Right ventricle myocardium inferior (tissue), 1 donor: ENCODE measurements at regions not wholly inside any gene's neighbourhood (a gene's known extent, or its start where the extent isn't known, plus 50 kb on each side); places are given as distances from the start of the nearest gene placed in this dataset.

ENCODE experiments used
- ATAC-seq: fragments of 200-7000 bp; cut with Tn5 transposase; one replicate; pipeline ENCODE4 v1.9.1; 2020; ENCODE audit warnings: mild to moderate bottlenecking, moderate library complexity
- DNase-seq: peaks from one replicate; pipeline ENCODE4 v3.0.0; 2021; ENCODE audit errors: missing footprints
- intact Hi-C: fragments of 100-400 bp; cut with DNase I; formaldehyde crosslinking; loops from one replicate; pipeline ENCODE4 v1.11.0; 2022
- donor health status: DM: no; HTN: yes; CAD: no; lungs with severe emphysema.

DNA sequence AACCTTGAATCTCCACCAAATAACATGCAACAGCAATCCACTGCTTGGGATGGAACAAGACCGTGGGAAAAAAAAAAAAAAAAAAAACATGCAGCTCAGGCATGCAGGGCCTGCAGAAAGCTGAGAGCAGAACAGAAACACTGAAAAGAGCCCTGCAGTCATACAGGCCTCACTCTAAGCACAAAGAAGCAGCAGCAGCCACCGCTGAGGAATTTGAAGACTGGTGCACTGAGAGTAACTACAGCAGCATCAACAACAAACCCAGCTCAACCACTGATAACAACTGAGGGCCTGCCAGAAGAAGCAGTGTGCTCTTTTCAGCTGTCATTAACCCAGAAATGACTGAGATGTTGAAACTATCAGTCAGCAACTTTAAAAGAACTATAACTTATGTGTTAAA is 354.7 kb upstream of the TMTC1 start:
- intact Hi-C loops: no loop called here
- DNase-seq: no peak

DNA sequence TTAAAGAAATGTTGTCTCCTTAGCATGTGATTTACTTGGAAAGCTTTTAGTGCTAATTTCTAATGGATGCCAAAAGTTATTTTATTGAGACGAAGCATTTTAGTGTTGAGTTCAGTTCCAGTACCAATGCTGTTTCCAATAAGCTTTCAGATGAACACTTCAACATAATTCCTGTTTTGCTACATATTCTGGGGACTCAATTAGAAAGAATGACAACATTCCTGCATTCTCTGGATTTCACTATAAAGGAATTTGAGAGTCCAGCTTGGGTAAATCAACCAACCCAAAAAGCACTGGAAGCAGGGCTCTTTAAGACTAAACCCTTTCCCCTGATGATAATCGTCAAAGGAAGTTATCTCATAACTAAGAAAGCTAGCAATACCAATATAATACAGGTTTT is 353.0 kb upstream of the TMTC1 start:
- DNase-seq: no peak
- no peak for ATAC-seq
- intact Hi-C loops: no loop called here

More for the DNA sequence above, 354.7 kb upstream of the TMTC1 start:
- no peak for ATAC-seq

DNA sequence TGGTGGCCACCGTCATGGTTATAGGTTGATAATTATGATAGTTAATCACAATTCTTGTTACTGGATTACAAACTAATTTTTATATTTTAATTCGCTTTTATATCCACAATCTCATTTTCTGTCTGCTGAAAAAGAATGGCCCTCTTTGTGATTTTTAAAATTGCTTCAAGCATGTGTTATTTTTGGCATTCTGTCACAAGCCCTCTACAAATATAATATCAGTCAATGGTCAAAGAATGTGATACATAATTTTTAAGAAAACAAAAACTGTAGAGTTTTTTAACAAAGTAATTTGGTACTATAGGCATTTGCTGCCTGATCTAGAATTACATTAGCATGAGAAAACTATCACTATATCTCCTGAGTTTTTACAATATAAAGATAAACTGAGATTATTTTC is 352.0 kb upstream of the TMTC1 start:
- intact Hi-C loops: no loop called here
- no peak for DNase-seq
- no peak for ATAC-seq

DNA sequence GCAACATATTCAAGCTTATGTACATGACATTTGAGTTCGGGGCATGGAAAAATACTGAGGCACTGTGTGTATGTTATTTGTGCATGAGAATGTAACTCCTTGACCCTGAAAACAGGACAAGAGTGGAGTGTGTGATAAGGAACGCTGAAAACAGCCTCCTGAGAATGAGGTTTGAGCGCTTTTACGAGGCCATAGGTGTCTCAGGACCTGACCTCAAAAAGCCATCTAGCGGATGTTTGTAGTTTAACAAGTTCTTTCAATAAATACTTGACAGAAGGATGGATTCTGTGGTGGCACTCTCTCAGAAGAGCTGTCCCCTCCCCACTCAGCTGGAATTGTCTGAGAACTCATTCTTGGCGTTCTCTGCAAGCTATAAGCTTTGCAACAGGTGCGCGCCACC is 350.5 kb upstream of the TMTC1 start:
- no peak for ATAC-seq
- intact Hi-C loops: no loop called here
- no peak for DNase-seq

GRCh38 chr12:30126944-30127343 is 343.2 kb upstream of the TMTC1 start:
- ATAC-seq: no peak
- intact Hi-C loops: no loop called here
- no peak for DNase-seq

DNA sequence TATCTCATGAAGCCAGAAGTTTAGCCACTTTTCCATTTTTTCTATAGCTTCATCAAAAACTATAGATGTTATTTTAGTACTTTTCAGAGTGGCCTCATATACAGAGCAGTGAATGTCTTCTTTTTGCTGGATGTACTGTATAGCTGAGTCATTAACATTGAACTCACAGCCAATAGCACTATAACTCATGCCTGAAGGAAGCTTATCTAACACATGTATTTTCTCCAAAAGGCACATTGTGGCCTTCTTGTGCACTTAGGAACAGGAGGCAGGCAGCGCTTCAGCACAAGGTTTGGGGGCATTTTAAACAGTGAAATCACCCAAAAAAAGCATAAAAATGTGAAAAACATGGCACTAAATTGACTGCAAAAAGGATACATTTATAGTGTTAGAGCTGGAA is 336.8 kb upstream of the TMTC1 start:
- DNase-seq: no peak
- ATAC-seq: no peak
- intact Hi-C loops: no loop called here

DNA sequence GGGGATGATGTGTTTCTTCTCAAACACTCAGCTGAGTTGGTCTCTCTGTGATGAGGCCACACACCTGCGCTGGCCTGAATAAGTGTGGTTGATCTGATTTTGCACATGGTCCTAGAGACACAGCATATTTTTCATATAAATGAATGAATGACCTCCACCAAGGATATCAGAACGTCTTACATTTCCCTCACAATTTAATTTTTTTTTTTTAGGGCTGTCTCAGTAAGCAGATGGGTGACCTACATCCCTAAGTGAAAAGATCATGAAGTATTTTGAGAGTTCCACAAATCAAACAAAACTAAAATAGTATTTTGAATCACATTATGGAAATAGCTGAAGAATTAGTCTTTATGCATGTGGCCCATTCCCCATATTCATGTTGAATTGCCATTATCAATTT is 333.7 kb upstream of the TMTC1 start:
- intact Hi-C loops: no loop called here
- ATAC-seq (no peak), DNase-seq (no peak)

- intact Hi-C loops: no loop called here
- ATAC-seq (no peak), DNase-seq (no peak)
Observed at GRCh38 chr12:30111719-30112118, 328.0 kb upstream of the TMTC1 start.

- ATAC-seq (no peak), DNase-seq (no peak)
- intact Hi-C loops: no loop called here
Observed at GRCh38 chr12:30110958-30111586, 327.3 kb upstream of the TMTC1 start.

- DNase-seq: no peak
- intact Hi-C loops: no loop called here
- no peak for ATAC-seq
Observed at GRCh38 chr12:30110498-30110897, 326.8 kb upstream of the TMTC1 start.

GRCh38 chr12:30108666-30109065 is 324.9 kb upstream of the TMTC1 start:
- ATAC-seq (no peak), DNase-seq (no peak)
- intact Hi-C loops: no loop called here

DNA sequence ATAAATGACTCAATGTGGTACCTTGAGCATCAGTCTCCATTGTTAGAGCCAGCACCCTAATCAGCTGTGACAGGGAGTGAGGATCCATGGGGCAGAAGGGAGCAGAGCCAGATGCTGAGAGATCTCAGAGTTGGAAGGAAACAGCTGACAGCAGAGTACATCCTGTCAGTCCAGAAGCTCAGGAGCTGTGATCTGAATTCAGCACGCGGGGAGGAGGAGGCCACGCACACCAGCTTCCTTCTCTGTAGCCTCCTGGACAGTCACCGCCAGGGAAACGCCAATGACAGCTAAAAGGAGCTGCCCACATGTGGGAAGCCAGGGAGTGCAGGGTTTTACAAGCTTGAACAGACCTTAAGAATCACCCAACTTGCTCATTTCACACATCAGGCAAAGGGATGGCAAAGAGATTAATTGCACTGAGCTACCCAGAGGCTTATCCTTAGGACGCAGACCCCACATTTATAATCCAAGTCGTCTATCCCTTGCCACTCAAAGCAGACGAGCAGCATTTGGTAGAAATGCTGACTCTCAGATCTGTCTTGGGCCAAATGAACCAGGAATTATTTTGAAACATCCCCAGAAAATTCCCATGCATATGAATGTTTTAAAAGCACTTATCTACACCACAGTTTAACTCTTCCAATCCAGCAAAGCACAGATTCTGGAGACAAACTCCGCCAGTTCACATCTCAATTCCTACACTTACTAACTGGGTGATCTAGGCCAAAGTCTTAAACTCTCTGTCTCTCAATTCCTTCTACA is 322.6 kb upstream of the TMTC1 start:
- no peak for ATAC-seq
- intact Hi-C loops: no loop called here
- DNase-seq: no peak

- DNase-seq: no peak
- intact Hi-C loops: no loop called here
- no peak for ATAC-seq
Observed at GRCh38 chr12:30105505-30105904, 321.8 kb upstream of the TMTC1 start.

DNA sequence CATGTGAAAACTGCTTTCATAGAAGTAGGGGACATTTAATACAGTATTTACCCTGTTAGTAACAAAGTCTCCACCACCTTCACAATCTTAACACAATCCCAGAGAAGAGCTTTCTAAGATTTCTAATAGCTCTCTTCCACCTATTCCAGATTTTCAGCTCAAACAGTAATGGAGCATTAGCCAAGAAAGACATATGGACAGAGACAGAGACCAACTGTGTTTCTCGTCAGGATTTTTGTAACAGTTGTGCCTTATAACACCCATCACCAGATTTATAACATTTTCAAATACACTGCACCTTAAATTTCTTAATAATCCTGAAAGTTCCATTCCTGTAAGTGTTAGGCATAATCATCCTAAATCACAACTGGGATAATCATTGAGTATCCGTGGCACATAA is 321.2 kb upstream of the TMTC1 start:
- DNase-seq (no peak), ATAC-seq (no peak)
- intact Hi-C loops: no loop called here

DNA sequence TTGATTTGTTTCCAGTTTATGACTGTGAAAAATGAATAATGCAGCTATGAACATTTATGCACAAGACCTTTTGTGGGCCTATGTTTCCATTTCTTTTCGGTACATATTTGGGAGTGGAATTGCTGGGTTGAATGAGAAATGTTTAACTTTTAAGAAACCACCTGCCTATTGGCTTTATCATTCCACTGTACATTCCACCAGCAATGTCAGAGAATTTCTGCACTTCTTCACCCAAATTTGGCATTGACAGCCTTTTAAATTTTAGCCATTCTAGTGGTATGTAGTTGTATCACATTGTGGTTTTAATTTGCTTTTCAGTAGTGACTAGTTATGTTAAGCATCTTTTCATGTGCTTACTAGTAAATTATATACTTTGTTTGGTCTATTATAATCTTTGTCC is 317.0 kb upstream of the TMTC1 start:
- ATAC-seq (no peak), DNase-seq (no peak)
- intact Hi-C loops: no loop called here

DNA sequence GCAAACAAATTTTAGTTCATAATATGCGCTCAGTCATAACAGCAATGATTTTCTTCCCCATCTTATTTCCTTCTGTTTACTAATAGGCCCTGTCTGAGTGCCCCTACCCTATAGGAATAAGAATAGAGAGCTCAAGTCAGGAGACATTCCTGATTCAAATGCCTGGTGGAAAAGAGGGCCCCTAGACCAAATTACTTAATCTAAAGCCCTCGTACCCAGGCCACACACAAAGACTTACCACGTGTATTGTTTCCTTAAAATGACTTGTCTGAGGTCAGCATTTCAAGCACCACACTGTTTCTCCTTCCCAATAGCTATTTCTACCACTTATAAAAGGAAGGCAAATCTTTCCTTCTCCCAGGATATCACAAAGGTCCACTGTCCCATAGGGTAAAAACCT is 314.9 kb upstream of the TMTC1 start:
- no peak for ATAC-seq
- intact Hi-C loops: no loop called here
- no peak for DNase-seq

DNA sequence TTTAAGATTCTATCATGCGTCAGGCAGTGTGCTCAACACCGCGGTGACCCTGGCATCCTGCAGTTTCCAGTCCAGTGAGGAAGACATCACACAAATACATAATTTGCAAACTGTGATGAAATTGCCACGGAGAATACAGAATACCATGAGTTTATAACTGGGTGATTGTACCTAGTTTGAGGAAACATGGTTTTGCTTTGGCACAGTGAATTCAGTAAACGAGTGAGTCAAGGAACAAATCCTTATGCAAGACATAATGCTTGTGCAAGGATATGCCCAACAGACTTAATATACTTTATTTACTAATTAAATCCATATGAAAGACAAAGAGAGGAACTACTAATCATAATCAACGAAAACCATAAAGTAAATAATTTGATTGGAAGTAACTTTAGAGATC is 311.8 kb upstream of the TMTC1 start:
- ATAC-seq (no peak), DNase-seq (no peak)
- intact Hi-C loops: no loop called here

- intact Hi-C loops: no loop called here
- DNase-seq (no peak), ATAC-seq (no peak)
Observed at GRCh38 chr12:30092983-30093617, 309.4 kb upstream of the TMTC1 start.

DNA sequence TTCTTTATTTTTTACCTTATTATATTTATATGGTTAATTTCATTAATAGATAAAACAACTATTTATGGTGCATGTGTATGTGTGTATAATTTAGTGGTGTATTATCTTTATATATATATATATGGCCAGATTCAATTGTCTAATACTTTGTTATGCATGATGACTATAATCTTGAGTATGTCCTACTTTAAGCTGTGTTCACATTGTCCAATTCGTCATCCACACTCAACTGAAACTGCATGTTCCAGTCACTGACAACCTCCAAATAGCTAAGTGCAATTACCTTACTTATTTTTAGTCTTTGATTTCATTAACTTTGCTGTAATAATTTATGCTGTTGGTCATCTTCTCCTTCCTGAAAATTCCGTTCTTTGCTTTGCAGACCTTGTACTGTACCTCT is 306.5 kb upstream of the TMTC1 start:
- intact Hi-C loops: no loop called here
- DNase-seq: no peak
- ATAC-seq: no peak

DNA sequence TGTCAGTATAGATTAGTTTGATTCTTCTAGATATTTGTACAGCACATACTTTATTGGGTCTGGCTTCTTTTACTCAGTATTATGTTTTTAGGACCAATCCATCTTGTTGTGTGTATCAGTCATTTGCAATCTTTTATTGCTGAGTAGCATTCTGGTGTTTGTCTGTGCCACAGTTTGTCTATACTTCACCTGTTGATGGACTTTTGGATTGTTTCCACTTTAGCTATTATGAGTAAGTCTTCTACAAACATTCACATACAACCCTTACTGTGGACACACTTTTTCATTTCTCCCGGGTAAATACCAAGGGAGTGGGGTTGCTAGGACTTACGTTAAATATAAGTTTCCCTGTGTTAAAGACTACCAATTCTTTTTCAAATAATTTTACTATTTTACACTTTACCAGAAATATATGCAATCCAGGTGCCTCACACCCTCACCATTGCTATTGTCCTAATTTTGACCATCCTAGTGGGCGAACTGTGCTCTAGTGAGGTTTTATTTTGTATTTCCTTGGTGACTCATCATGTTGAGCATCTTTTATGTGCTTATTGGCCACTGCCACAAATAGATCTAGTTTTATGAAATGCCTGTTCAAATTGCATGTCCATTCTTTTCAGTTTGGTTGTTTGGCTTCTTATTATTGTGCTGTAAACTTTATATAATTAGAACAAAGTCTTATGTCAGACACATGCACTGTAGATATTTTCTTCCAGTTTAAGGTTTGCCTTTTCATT is 304.7 kb upstream of the TMTC1 start:
- DNase-seq (no peak), ATAC-seq (no peak)
- intact Hi-C loops: no loop called here
